GM18505 (cell line): ENCODE measurements at regions not wholly inside any gene's neighbourhood (a gene's known extent, or its start where the extent isn't known, plus 50 kb on each side); places are given as distances from the start of the nearest gene placed in this dataset.

Source experiments
- ATAC-seq: cut with Tn5 transposase; IDR thresholded peaks from one replicate; pipeline ENCODE4 v1.9.1; 2021; ENCODE audit not compliant: unreplicated experiment
- POLR2A ChIP-seq: IDR thresholded peaks from 4 replicates; pipeline ENCODE4 v1.6.1; 2011; ENCODE audit warnings: borderline replicate concordance; ENCODE audit not compliant: insufficient read depth, insufficient read length; ENCODE audit errors: extremely low read depth

DNA sequence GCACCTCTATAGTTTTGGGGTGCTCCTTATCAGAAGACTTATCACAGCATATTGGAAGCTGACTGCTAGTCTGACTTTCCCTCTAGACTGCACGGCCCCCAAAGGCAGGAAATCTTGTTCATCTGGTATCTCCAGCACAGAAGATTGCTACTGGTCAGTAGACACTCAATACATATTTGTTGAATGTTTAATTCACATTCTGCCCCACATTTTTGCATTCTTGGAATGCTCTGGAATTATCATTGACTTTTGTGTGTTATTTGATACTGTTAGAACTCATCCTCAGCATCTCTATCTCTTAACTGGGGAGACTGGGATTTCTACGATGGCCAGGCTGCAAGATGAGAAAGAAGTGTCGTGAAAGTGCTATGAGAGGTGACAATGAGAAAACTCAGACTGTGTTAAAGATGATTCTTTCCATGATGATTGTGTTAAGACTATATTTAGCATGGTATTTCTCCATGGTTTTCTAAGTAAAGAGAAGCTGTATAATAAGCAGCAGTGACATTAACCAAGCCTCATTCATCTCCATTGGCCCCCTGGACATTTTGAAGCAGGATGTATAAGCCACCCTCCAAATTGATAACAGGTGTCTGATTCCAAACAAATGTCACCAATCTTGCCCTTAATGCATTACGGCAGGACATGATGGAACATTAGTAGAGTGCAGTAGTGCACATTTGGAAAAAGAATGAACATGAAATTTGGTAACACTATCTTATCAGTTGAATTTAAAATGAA is 440.9 kb downstream of the RFC3 start:
- no peak for TF ChIP-seq POLR2A
- ATAC-seq: no peak

DNA sequence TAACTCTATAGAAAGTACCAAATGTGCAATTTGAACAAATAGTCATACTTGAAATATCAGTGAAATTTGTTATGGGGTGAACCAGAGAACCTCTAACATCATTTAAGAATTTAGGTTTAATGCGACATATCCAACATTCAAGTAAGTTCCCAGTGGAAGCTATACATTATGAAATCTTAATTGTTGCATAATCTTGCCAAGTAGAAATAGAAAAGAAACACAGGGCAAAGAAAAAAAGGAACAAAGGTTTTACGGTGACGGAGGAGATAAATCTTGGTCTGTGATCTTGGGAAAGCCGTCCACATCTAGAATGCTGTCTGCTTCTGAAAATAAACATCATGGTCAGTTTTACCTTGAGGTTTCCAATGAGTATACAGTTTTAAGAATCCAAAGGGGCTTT is 445.7 kb downstream of the RFC3 start:
- ATAC-seq: no peak
- no peak for TF ChIP-seq POLR2A

DNA sequence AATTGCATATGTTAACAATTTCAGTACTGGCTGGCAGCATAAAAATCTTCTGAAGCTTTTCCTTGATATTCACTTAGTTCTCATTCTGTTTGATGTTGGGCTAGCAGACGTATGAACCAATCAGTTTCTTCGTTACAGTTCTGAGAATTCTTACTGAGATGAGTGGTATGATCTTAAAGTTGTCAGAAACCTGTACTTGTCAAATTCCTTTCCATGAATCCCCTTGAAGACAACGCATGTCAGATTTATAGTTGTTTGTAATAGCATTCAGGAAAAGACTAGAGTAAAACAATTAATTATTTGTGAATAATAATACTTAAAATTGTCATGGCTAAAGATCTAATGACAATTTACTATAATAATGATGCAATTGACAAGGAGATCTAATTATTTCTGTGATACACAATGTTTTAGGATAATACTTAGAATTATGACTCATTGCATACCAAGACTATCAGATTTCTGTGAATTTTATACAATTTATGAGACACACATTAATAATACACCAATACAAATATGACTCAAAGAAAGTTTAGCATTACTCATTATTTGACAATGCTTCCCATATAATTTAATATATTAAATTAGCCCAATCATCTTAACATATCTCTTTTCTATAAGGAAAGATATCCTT is 447.2 kb downstream of the RFC3 start:
- no peak for ATAC-seq
- TF ChIP-seq POLR2A: no peak

DNA sequence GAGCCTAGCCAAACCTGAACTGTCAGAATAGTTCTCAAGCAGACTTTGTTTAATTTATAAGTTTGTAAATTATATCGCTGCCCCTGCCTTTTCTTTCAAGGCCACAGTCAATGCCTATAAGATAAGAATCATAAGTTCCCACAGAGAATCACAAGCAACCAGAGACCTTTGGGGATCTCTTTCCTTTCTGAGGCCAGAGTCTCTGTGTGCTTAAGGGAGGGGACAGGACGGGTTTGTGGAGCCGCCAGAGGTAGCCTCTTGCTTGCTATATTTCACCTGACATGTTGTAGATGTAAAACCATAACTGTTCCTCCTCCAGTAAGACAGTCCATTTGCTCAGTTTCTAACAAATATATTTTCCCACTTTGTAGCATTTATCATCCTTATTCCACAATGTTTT is 458.8 kb downstream of the RFC3 start:
- no peak for TF ChIP-seq POLR2A
- no peak for ATAC-seq

DNA sequence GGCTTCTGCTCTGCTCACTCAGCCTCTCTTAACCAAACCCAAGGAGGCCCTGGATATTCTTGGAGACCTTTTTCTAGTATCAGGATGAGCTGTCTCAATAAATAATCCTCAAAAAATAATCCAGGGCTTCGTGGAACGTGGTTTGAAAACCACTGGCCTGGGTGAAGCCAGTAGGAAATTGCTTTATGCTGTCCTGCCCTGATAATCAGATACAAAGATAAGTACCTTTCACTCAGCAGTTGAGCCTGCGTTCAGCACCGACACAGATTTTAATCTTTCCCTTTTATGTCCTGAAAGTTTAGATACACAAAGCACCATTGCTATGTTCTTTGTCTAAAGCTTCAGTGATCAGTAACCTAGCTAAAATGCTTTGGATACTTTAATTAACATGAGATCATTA is 460.0 kb downstream of the RFC3 start:
- no peak for TF ChIP-seq POLR2A
- ATAC-seq: no peak

DNA sequence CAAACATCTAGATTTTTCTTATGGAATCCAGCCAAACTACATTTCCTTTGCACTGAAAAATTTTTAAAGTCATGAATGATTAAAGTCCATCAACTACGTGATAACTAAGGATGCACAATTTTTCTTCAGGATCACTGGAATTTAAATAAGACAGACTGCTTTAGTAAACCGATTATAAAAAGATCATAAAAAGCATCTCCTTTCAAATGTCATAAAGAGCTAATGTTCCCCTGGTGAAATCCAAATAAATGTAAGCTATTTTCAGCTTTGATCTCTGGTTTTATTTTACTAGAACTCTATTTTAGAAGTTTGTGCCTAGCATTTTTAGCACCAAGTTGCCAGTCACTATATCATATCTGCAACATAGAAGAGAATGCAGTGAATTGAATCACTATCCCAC is 460.8 kb downstream of the RFC3 start:
- no peak for TF ChIP-seq POLR2A
- ATAC-seq: no peak

DNA sequence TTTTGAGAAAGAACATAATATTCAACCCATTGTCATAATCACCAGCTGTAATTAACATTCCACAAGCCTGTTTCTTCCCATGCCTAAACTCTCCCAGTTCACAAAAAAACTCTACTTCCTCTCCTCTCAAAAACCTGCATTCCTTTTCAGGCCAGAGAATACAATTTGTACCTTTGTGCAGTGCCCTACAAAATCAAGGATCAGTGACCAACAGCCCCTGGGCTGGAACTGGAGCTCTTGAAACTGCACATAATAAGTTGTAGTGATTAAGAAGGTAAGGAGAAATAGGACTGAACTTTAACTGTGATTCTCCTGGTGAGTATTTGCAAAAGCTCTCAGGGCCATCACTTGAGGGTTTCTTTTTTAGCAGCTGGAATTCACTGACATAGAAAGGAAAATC is 472.7 kb downstream of the RFC3 start:
- TF ChIP-seq POLR2A: no peak
- ATAC-seq: no peak

DNA sequence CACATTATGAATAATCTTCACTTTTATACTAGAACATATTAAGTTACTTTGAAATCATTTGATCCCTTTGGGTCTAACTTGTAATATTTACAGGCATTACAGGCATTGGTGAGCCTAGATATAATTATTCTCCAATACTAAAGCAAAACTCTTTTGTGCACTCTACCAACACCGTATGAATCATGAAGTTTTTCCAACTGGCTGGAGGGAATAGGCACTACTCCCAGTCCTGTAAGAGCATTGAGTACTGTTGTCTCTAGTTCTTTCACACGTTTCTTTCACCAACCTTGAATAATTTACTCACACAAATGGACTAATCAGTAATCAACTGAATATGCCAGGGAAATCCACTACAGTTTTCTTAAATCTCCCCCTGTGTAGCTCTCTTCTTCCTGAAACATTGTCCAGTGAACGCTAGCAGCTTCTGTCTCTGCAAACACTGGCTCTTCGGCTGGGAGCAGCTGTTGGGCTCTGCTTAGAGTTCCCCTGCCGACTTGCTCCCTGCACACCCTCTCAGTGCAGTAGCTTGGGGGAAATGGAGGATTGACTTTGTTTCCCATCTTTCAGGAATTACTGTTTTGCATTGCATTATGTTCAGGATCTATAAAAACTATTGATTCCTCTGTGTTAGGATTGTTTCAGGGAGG is 476.7 kb downstream of the RFC3 start:
- no peak for TF ChIP-seq POLR2A
- ATAC-seq: no peak

DNA sequence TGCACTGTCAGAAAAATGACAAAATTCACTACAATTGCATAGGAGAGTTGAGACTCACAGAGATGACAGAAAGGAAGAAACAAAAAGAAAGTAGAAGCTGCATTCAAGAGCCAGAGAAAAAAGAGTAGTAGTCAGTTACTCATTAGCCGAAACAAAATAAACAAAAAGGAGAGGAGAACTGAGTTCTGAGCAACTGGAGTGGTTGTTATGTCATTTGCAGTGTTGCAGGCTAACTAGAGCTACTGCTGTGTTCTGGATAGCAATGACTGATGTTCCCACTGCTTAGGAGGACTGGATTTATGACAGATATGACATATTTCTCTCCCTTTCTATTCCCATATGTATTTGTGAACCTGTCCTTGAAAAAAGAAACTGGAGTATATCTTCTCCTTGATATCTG is 482.6 kb downstream of the RFC3 start:
- no peak for ATAC-seq

DNA sequence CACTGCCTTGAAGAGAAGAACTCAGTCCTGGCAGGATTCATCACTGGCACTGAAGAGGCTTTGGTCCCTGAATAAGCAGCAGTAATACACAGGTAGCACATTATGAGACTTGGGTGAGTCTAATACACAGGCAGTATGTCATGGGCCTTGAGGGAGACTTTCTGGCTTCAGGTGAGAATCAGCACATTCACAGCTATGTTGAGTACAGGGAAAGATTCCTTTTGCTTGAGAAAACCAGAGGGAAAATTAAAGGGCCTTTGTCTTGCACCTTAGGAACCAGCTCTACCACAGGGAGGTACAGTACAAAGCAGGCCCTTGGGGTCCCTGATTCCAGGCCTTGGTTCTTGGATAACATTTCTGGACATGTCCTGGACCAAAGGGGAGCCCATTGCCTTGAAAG is 484.6 kb downstream of the RFC3 start:
- no peak for TF ChIP-seq POLR2A

More for the DNA sequence above, 482.6 kb downstream of the RFC3 start:
- no peak for TF ChIP-seq POLR2A

DNA sequence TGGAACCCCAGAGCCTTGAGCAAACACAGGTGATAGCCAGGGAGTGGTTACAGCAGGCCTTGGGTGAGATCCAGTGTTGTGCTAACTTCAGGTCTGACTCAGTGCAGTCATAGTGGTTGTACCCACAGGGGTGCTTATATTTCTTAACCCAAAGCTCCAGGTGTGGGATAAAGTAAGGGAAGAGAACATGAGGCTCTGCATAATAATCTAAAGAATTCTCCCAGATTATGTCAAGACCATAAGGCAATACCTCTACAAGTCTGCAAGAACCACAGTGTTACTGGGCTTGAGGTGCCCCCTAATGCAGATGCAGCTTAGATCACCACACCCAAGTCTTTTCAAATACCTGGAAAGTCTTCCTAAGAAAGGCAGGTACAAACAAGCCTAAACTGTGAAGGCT is 485.4 kb downstream of the RFC3 start:
- TF ChIP-seq POLR2A: no peak
- ATAC-seq: no peak

More for the DNA sequence above, 484.6 kb downstream of the RFC3 start:
- ATAC-seq: no peak

DNA sequence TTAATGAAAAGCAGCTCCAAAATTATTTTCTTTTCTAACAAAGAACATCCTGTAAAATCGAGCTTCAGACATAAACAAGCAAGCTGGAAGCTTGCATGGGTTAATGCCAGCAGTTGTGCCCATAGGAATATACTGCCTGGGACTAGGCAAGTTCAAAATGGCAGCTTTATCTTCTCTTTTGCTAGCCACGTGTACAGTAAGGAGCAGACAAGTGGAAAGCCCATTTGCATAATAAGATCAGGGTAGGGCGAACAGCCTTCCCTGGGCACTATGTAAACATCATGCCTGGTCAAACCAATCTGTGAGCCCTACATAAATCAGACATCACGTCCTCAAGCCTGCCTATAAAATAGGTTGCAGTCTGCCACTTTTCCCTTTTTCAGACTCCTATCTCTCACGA is 489.7 kb downstream of the RFC3 start:
- TF ChIP-seq POLR2A: no peak
- ATAC-seq: no peak

DNA sequence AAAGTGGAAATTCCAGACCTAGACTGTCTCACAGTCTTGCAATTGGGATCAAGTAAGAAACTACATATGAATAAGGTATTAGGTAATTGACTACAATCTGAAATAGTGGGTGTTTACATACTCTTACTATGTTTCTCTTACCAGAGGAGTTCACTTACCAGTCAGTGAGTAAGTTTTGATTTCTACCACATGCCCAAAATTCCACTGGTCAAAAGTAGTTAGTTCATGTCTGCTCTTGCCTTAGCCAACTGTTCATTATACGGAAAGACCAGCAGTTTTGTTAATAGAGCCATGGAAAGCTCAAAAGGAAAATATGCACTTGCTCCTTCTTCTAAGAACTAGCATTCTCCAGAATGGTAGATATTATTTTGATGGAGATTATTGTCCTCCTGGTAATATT is 490.8 kb downstream of the RFC3 start:
- no peak for ATAC-seq

DNA sequence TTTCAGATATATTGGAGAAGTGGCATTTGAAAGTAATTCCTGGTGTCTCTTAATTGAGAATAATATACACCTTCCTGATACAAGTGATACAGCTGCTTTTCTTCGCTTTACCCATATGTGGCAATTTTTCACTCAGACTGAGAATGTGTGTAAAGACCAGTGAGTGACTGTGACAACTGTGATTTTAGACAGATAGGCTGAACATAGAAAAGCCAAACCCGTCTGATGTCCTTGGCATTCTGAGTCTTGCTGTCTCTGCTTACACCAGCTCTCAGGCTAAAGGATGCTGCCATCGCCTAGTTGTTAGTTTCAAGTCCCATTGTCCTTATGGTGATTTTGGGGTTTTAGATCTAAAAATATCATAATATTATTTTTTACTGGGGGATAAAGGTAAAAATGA is 492.6 kb downstream of the RFC3 start:
- TF ChIP-seq POLR2A: no peak
- ATAC-seq: no peak

More for the DNA sequence above, 490.8 kb downstream of the RFC3 start:
- TF ChIP-seq POLR2A: no peak
